H54 (cell line): ENCODE measurements at regions not wholly inside any gene's neighbourhood (a gene's known extent, or its start where the extent isn't known, plus 50 kb on each side); places are given as distances from the start of the nearest gene placed in this dataset.
"Not testable (repeated sequence)": the region's sequence is repeated elsewhere in the genome, so short reads cannot be mapped to it uniquely, and the experiment has no call there.

Source experiments
- DNase-seq: peaks from one replicate; pipeline ENCODE4 v3.0.0; 2011; ENCODE audit warnings: low spot score, mixed read lengths; ENCODE audit not compliant: insufficient read length
- FAIRE-seq: peaks from 3 replicates; lab custom pipeline; 2011; peaks lifted over from hg19 to GRCh38; lab: Jason Lieb, UNC
- POLR2A ChIP-seq: IDR thresholded peaks from 2 replicates; pipeline ENCODE4 v1.6.1; 2011; ENCODE audit warnings: low read depth, mild to moderate bottlenecking, low read length

- no peak for FAIRE-seq
- TF ChIP-seq POLR2A: no peak
- DNase-seq: no peak
Measured at GRCh38 chr2:216934623-216935022, 74.8 kb upstream of the TNP1 start.

DNA sequence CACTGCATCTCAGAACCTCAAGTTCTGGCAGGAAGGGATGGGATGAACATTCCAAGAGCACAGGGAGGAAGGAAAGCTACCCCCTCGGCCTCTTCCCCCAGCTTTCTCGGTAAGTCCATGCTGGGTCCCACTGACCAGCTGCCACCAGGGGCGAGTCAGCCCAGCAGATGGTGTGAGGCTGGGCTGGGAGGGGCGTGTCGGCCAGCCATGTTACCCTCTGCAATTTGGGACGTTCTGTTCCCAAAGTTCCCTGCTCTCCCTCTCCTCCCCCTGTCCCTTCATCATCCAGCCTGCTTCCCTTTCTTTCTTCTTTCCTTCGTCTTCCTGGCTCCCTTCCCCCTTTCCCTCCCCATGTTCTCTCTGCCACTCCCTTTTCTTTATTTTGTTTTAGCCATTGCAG lies 74.3 kb upstream of the TNP1 start:
- FAIRE-seq (no peak), DNase-seq (no peak)
- no peak for TF ChIP-seq POLR2A

DNA sequence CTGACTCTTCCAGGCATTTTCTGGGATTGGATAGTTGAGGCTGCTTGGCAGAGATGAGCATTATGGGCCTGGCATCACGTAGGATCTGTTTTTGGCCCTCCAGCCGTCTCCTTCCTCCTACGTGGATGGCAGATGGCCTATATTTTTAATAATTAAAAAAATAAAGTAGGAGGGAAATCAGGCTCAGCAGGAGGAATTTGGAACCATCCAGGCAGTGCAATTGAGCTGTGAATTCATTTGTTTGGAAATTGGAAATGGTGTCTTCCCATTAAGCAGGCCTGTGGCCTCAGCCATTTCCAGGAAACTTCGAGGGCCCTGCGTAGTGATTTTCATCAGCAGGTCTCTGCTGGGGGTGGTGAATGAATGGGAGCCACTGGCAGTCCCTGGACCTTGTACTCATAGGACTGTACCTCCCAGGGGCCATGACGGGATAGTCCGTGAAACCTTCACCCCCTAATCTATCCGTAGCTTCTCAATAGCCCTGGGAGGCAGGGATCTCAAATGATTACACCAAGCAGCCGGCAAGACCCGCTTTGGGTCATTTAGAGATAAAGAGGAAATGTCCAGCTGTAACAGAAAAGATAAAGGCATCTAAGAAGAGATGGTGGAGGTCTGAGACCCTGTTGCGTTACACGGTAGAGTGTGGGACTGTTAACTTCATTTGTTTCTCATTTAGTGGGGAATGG lies 73.1 kb upstream of the TNP1 start:
- no peak for TF ChIP-seq POLR2A
- no peak for DNase-seq
- FAIRE-seq: no peak

GRCh38 chr2:216932113-216932862 lies 72.4 kb upstream of the TNP1 start:
- DNase-seq (no peak), FAIRE-seq (no peak)
- TF ChIP-seq POLR2A: no peak

- TF ChIP-seq POLR2A: no peak
- DNase-seq (no peak), FAIRE-seq (no peak)
Measured at GRCh38 chr2:216930716-216931115, 70.9 kb upstream of the TNP1 start.

- not testable (repeated sequence) for FAIRE-seq, DNase-seq
Measured at GRCh38 chr2:216929338-216929737, 69.5 kb upstream of the TNP1 start.

- TF ChIP-seq POLR2A: no peak
- DNase-seq (no peak), FAIRE-seq (no peak)
Measured at GRCh38 chr2:216927163-216927562, 67.3 kb upstream of the TNP1 start.

- no peak for TF ChIP-seq POLR2A
- DNase-seq: no peak
- FAIRE-seq: no peak
Measured at GRCh38 chr2:216925636-216926366, 65.9 kb upstream of the TNP1 start.

DNA sequence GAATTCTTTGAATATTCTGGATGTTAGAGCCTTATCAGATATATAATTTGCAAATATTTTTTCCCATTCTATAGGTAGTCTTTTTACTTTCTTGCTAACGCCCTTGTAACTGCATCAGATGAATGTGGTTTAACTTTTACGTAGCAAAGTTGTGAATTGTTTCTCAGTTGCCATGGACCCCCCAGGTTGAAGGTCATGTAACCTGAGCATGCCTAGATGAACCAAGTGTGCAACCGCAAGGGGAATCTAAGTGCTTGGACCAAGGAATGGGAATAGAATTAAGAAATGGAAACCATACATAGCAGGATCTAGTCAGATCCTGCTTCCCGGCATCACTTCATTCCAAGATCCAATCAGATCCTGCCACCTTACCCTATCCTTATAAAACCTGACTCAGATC lies 65.1 kb upstream of the TNP1 start:
- TF ChIP-seq POLR2A: no peak
- FAIRE-seq (no peak), DNase-seq (no peak)

- DNase-seq (no peak), FAIRE-seq (no peak)
- TF ChIP-seq POLR2A: no peak
Measured at GRCh38 chr2:216923706-216924105, 63.8 kb upstream of the TNP1 start.

DNA sequence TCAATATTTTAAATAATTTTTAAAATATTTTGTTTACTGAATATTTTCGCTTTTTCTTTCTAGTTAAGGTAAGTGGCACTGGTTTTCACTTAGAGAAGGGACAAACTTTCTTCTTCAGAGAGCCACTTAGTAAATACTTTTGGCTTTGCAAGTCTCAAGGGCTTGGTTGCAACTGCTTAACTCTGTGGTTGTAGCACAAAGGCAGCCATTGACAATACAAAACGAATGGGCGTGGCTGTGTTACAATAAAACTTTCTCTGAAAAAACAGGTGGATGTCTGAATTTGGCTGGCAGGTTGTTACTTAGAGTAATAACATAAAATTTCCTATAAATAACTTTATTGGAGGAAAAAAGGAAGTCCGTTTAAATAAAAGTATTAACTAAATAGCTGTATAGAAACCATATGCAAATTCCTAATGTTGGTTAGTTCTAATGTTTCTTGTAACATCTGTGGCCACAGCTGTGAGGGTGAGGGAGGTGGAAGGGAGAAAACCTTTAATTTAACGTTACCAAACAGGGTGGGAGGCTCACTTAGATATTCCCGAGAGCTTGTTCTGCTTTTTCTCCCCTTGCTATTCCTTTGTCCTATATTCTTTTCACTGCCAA lies 62.4 kb upstream of the TNP1 start:
- FAIRE-seq (no peak), DNase-seq (no peak)
- no peak for TF ChIP-seq POLR2A

DNA sequence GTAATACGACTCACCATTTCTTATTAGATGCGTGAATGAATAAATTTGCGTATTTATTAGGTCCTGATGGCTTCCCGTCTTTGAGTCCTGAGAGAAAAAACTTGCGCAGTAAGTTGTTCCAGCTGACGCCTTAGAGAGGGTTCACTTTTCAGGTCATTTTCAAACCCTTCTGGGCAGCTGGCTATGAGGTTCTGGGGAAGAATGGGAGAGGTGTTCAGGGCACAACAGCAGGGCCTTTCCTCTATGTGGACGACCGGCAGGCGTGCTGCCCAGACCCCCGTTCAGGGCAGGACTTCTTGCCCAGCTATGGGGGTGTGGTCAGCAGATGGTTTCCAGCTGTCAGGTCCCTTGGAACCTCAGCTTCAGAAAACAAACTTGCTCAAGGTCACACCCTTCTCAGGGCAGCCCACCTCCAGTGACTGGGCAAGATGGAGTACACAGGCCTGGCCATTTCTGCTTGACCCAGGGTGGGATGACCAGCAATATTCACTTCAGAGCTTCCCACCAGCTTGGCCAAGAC lies 61.1 kb upstream of the TNP1 start:
- TF ChIP-seq POLR2A: no peak
- no peak for FAIRE-seq
- no peak for DNase-seq

- no peak for TF ChIP-seq POLR2A
- FAIRE-seq: no peak
- no peak for DNase-seq
Measured at GRCh38 chr2:216920143-216920876, 60.4 kb upstream of the TNP1 start.
